OCI-LY7 (cell line): ENCODE measurements at regions not wholly inside any gene's neighbourhood (a gene's known extent, or its start where the extent isn't known, plus 50 kb on each side); places are given as distances from the start of the nearest gene placed in this dataset.

ENCODE experiments used
- BruUV-seq: library from RNA; stranded (reverse); fragments of 400-500 nt; replicated peaks from 2 replicates; lab custom pipeline; 2021; lab: Mats Ljungman, UMichigan
- CTCF ChIA-PET: fragments of 300-600 bp; sonication (Branson Sonifier 250); formaldehyde crosslinking; loops from one replicate; lab custom pipeline; 2022; ENCODE audit warnings: antibody characterized with exemption; ENCODE audit not compliant: unreplicated experiment; lab: Charles Lee
- POLR2A ChIA-PET: fragments of 300-600 bp; sonication (Branson Sonifier 250); formaldehyde crosslinking; loops from one replicate; lab custom pipeline; 2022; ENCODE audit warnings: antibody characterized with exemption; lab: Charles Lee
- DNase-seq: peaks from one replicate; pipeline ENCODE4 v3.0.0-alpha.2; 2015; ENCODE audit warnings: low spot score
- H2AFZ ChIP-seq: fragments of 200-600 bp; sonication (generic), shearing (Covaris generic); 2 replicates; pipeline ENCODE4 v1.6.1; 2014; ENCODE audit warnings: mild to moderate bottlenecking, antibody characterized with exemption, low read length, moderate library complexity
- H3K27ac ChIP-seq: fragments of 200-600 bp; sonication (generic); 2 replicates; pipeline ENCODE4 v1.5.1; 2014; ENCODE audit warnings: mixed run types, low read depth, mild to moderate bottlenecking, moderate library complexity, low read length, inconsistent platforms; ENCODE audit not compliant: poor library complexity, severe bottlenecking
- H3K36me3 ChIP-seq: fragments of 200-600 bp; sonication (generic); 2 replicates; pipeline ENCODE4 v1.6.1; 2014; ENCODE audit warnings: mild to moderate bottlenecking, antibody characterized with exemption, low read length, moderate library complexity, mixed read lengths; ENCODE audit not compliant: insufficient read depth
- H3K4me1 ChIP-seq: fragments of 200-600 bp; sonication (generic); 2 replicates; pipeline ENCODE4 v1.5.1; 2014; ENCODE audit warnings: mild to moderate bottlenecking, low read length; ENCODE audit not compliant: insufficient read depth, poor library complexity, severe bottlenecking
- H3K4me2 ChIP-seq: fragments of 200-600 bp; sonication (generic); 2 replicates; pipeline ENCODE4 v1.6.1; 2014; ENCODE audit warnings: mild to moderate bottlenecking, low read length
- H3K4me3 ChIP-seq: fragments of 200-600 bp; sonication (generic); 2 replicates; pipeline ENCODE4 v1.5.1; 2014; ENCODE audit warnings: mild to moderate bottlenecking, low read depth, low read length; ENCODE audit not compliant: poor library complexity, severe bottlenecking
- H3K79me2 ChIP-seq: fragments of 200-600 bp; sonication (generic); 2 replicates; pipeline ENCODE4 v1.6.1; 2016; ENCODE audit warnings: low read depth, mild to moderate bottlenecking, low read length, moderate library complexity, mixed read lengths; ENCODE audit not compliant: insufficient read depth
- H3K9me2 ChIP-seq: fragments of 200-600 bp; sonication (generic); 2 replicates; pipeline ENCODE4 v1.6.1; 2016; ENCODE audit warnings: mild to moderate bottlenecking, low read length, mixed read lengths; ENCODE audit not compliant: insufficient read depth
- H3K9me3 ChIP-seq: fragments of 200-600 bp; sonication (generic); 2 replicates; pipeline ENCODE4 v1.6.1; 2014; ENCODE audit warnings: mild to moderate bottlenecking, mixed run types, low read length, mixed read lengths
- H4K20me1 ChIP-seq: fragments of 200-600 bp; sonication (generic); 2 replicates; pipeline ENCODE4 v1.6.1; 2014; ENCODE audit warnings: mild to moderate bottlenecking, antibody characterized with exemption, low read length, moderate library complexity, mixed read lengths; ENCODE audit not compliant: insufficient read depth
- EZH2phosphoT487 ChIP-seq: fragments of 200-600 bp; sonication (generic); IDR thresholded peaks from 2 replicates; pipeline ENCODE4 v1.6.1; 2018; ENCODE audit warnings: low read depth, borderline replicate concordance, mild to moderate bottlenecking, mixed run types, antibody characterized with exemption, low read length, moderate library complexity, mixed read lengths
- intact Hi-C: fragments of 100-400 bp; cut with micrococcal nuclease; formaldehyde crosslinking; loops from one replicate; pipeline ENCODE4 v1.10.0; 2022; ENCODE audit not compliant: unreplicated experiment
- TF ChIP-seq, protein P1 (sequence below): fragments of 200-600 bp; sonication (generic); conservative IDR thresholded peaks from 2 replicates; pipeline ENCODE4 v1.5.1; 2014; ENCODE audit warnings: mild to moderate bottlenecking, antibody characterized with exemption, low read length, moderate library complexity, mixed read lengths

DNA sequence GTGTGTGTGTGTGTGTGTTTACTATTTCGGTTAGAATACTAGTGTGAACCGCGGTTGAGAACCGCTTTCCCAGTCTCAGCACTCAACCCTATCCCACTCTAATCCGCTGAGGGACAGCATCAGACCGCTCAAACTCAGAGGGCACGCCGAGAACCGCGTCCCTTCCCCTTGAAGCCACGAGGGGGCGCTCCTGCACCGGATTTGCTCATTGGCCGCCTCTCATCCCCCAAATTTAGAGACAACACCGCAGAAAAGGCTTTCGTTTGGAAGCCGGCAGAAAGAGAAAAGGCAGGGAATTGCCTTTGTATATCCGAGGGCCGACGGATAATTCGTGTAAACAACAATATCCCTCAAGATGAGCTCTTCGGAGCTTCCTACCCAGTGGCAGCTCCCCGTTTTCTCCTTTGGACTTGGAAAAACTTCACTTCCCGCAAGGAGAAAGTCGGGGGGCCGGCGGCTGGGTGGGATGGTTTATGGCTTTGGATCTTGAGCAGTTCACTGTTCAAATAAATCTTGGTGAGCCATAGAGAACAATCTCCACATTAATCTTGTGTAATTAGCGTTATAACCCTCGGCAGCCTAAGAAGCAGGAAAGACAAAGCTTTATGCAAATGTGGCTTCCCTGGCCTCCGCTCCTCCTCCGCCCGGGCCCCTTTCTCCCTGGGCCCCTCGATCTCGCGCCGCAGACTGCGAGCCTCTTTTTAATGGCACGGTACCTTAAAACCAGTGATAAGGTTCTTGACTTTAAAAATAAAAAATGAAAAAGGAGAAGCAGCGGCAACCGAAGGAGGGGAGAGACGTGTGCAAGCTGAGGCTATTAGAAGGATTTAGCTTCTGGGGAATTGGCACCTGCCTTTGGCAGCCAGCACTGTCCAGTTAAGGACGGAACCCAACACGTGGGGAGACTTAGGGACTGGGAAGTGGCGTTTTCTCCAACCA is 296.8 kb downstream of the PARP8 start:
- TF ChIP-seq EZH2phosphoT487 = no peak
- TF ChIP-seq, protein P1, sequence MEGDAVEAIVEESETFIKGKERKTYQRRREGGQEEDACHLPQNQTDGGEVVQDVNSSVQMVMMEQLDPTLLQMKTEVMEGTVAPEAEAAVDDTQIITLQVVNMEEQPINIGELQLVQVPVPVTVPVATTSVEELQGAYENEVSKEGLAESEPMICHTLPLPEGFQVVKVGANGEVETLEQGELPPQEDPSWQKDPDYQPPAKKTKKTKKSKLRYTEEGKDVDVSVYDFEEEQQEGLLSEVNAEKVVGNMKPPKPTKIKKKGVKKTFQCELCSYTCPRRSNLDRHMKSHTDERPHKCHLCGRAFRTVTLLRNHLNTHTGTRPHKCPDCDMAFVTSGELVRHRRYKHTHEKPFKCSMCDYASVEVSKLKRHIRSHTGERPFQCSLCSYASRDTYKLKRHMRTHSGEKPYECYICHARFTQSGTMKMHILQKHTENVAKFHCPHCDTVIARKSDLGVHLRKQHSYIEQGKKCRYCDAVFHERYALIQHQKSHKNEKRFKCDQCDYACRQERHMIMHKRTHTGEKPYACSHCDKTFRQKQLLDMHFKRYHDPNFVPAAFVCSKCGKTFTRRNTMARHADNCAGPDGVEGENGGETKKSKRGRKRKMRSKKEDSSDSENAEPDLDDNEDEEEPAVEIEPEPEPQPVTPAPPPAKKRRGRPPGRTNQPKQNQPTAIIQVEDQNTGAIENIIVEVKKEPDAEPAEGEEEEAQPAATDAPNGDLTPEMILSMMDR = peak; percentile 97
- Histone ChIP-seq H3K4me3 (peak overlapping the region; percentile 77), H3K4me1 (no peaks in the 10 kb centered on the region), H2AFZ (peak overlapping the region; percentile 100), H3K27ac (no peak overlapping the region), H3K36me3 (no peaks in the 10 kb centered on the region), H3K79me2 (no peaks in the 10 kb centered on the region), H4K20me1 (no peaks in the 10 kb centered on the region), H3K9me3 (no peaks in the 10 kb centered on the region), H3K4me2 (peak overlapping the region; percentile 99), H3K9me2 (no peaks in the 10 kb centered on the region)
- BruUV-seq = no TSS peak
- DNase-seq = peak; percentile 77
- CTCF ChIA-PET = interaction anchor here (0.5 to 0.8 kb wide), 3 partner anchors 393 to 1692 kb away, joined by 3 read pairs; no protein-coding TSS in a partner anchor
- intact Hi-C loops = loop anchor here (5.0 to 10.0 kb wide), 3 partner anchors 412 to 1394 kb away; no protein-coding TSS in a partner anchor
- POLR2A ChIA-PET = interaction anchor here (0.7 to 1.1 kb wide), 4 partner anchors 15 to 960 kb away, joined by 3 to 5 read pairs (median 3); no protein-coding TSS in a partner anchor

DNA sequence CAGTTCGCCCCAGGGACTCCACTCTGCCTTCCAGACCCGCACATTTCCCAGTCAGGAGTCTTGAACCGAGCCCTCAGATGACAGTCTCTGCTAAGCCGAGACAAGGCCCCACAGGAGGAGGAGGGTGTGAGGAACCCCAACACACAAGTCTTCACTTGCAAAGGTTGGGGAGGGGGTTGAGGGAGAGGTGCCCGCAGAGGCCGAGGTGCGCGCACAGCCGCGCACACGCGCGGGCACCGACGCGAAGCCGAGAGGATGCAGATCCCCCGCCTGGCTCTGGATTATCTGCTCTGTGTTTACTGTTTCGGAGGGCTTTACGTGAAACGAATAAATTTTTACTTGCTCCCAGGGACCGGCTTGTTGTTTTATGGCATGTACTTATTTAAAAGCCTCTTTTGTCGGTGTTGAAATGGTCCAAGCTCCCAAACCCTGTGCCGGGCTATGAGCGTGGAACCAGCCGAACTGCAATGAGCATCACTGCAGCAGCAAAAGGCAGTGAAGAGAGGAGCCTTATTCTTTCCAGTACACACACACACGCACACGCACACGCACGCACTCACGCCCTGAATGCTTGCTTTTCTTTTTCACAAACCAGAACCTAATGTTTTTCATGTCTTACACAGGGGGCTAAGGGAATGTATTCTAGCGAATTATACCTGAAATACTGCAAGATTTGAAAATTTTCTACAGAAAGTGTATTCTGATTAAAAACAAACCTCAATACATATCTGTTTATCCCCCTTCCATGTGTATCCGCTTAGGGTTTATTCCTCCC is 297.7 kb downstream of the PARP8 start:
- no peaks in the 10 kb centered on the region for H3K9me2 ChIP-seq
- ChIA-PET POLR2A (interaction anchor here (0.8 to 1.1 kb wide), 2 partner anchors 231 to 959 kb away, joined by 3 to 5 read pairs; no protein-coding TSS in a partner anchor), CTCF (interaction anchor here (0.8 kb wide), 1 partner anchor 1691 kb away, joined by 3 read pairs; no protein-coding TSS in a partner anchor)
- no peaks in the 10 kb centered on the region for H4K20me1 ChIP-seq
- H3K79me2 ChIP-seq = no peaks in the 10 kb centered on the region
- H3K4me3 ChIP-seq = no peak overlapping the region
- no peak for DNase-seq
- no peaks in the 10 kb centered on the region for H3K9me3 ChIP-seq
- no peak overlapping the region for H2AFZ ChIP-seq
- intact Hi-C loops = loop anchor here (5.0 to 10.0 kb wide), 3 partner anchors 411 to 1393 kb away; no protein-coding TSS in a partner anchor
- H3K4me2 ChIP-seq = no peak overlapping the region
- no peaks in the 10 kb centered on the region for H3K4me1 ChIP-seq
- no peak overlapping the region for H3K27ac ChIP-seq
- TF ChIP-seq EZH2phosphoT487 = no peak
- TF ChIP-seq, protein P1 = no peak
- no TSS peak for BruUV-seq
- no peaks in the 10 kb centered on the region for H3K36me3 ChIP-seq
